Left ventricle myocardium inferior (tissue), 1 donor: ENCODE measurements at regions not wholly inside any gene's neighbourhood (a gene's known extent, or its start where the extent isn't known, plus 50 kb on each side); places are given as distances from the start of the nearest gene placed in this dataset.

Experiments
- DNase-seq: peaks from one replicate; pipeline ENCODE4 v3.0.0-alpha.2; 2020
- H3K27ac ChIP-seq: fragments of 200-600 bp; replicated peaks from 2 replicates; pipeline ENCODE4 v1.8.0; 2021
- H3K27me3 ChIP-seq: fragments of 200-600 bp; 2 replicates; pipeline ENCODE4 v1.8.0; 2021; ENCODE audit warnings: low read depth
- H3K36me3 ChIP-seq: fragments of 200-600 bp; 2 replicates; pipeline ENCODE4 v1.8.0; 2021
- H3K4me1 ChIP-seq: fragments of 200-600 bp; 2 replicates; pipeline ENCODE4 v1.8.0; 2021
- H3K4me3 ChIP-seq: fragments of 200-600 bp; 2 replicates; pipeline ENCODE4 v1.8.0; 2021; ENCODE audit warnings: mild to moderate bottlenecking, moderate library complexity
- H3K9me3 ChIP-seq: fragments of 200-600 bp; replicated peaks from 2 replicates; pipeline ENCODE4 v1.8.0; 2021
- intact Hi-C: fragments of 100-400 bp; cut with micrococcal nuclease; formaldehyde crosslinking; loops from one replicate; pipeline ENCODE4 v1.11.0; 2022
- TF ChIP-seq, protein P1 (sequence below): fragments of 200-600 bp; IDR thresholded peaks from 2 replicates; pipeline ENCODE4 v1.8.0; 2021; ENCODE audit warnings: antibody characterized with exemption, mild to moderate bottlenecking, borderline replicate concordance
- donor health status: DM: no; HTN: yes; CAD: no; lungs with severe emphysema.

GRCh38 chrX:34509394-34509793 lies 147.7 kb downstream of the TMEM47 start:
- Histone ChIP-seq H3K27me3 (no peaks in the 10 kb centered on the region), H3K4me1 (no peaks in the 10 kb centered on the region), H3K4me3 (no peak overlapping the region), H3K9me3 (peaks cover 17% of the 10 kb centered on the region), H3K36me3 (no peaks in the 10 kb centered on the region), H3K27ac (no peak overlapping the region)
- intact Hi-C loops: no loop called here
- TF ChIP-seq, protein P1, sequence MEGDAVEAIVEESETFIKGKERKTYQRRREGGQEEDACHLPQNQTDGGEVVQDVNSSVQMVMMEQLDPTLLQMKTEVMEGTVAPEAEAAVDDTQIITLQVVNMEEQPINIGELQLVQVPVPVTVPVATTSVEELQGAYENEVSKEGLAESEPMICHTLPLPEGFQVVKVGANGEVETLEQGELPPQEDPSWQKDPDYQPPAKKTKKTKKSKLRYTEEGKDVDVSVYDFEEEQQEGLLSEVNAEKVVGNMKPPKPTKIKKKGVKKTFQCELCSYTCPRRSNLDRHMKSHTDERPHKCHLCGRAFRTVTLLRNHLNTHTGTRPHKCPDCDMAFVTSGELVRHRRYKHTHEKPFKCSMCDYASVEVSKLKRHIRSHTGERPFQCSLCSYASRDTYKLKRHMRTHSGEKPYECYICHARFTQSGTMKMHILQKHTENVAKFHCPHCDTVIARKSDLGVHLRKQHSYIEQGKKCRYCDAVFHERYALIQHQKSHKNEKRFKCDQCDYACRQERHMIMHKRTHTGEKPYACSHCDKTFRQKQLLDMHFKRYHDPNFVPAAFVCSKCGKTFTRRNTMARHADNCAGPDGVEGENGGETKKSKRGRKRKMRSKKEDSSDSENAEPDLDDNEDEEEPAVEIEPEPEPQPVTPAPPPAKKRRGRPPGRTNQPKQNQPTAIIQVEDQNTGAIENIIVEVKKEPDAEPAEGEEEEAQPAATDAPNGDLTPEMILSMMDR: no peak
- DNase-seq: no peak

DNA sequence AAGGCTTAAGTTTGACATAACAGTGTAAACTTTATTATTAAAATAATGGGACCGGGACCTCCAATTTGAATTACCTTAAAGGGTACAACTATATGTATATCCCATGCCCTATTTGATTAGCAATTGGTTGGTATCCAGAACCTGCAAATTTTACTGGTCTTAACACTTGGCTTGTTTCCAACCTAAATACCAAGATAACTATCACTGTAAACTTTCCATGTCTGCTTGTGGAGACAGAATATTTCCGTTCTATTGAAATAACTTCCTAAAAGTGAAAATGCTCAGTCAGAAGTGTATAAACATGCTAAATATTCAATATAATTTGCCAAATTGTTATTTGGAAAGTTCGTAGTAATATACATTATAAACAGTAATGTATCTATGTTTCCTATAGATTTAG lies 154.0 kb downstream of the TMEM47 start:
- Histone ChIP-seq H3K4me3 (no peak overlapping the region), H3K27me3 (no peaks in the 10 kb centered on the region), H3K4me1 (no peaks in the 10 kb centered on the region), H3K27ac (no peak overlapping the region), H3K36me3 (no peaks in the 10 kb centered on the region), H3K9me3 (peaks cover 20% of the 10 kb centered on the region)
- intact Hi-C loops: no loop called here
- no peak for DNase-seq
- TF ChIP-seq, protein P1: no peak

GRCh38 chrX:34493086-34493485 lies 164.0 kb downstream of the TMEM47 start:
- Histone ChIP-seq H3K4me1 (no peaks in the 10 kb centered on the region), H3K27ac (no peak overlapping the region), H3K27me3 (no peaks in the 10 kb centered on the region), H3K36me3 (no peaks in the 10 kb centered on the region), H3K9me3 (no peaks in the 10 kb centered on the region), H3K4me3 (no peak overlapping the region)
- no peak for DNase-seq
- TF ChIP-seq, protein P1: no peak
- intact Hi-C loops: no loop called here

- Histone ChIP-seq H3K9me3 (no peaks in the 10 kb centered on the region), H3K27me3 (no peaks in the 10 kb centered on the region), H3K4me1 (no peaks in the 10 kb centered on the region), H3K27ac (no peak overlapping the region), H3K4me3 (no peak overlapping the region), H3K36me3 (no peaks in the 10 kb centered on the region)
- intact Hi-C loops: no loop called here
- DNase-seq: no peak
- TF ChIP-seq, protein P1: no peak
Measured at GRCh38 chrX:34491126-34491525, 166.0 kb downstream of the TMEM47 start.

DNA sequence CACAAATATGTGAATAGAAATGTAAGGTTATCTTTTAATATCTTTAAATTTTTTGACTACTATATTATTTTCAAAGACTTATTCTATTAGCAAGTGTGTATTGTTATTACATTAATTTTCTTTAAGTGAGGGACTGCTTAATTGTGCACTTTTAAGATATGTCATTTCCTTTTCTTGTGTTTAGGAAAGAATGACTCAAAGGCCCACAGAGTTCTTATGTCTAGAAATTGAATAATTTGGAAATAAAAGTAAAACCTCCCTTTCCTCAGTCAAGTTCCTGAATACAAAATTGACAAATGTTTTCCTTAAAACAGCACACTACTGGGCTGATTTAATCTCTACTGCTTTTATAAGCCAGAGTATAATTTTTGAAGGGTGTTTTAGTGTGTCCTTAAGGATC lies 169.7 kb downstream of the TMEM47 start:
- no peak overlapping the region for H3K4me3 ChIP-seq
- TF ChIP-seq, protein P1: no peak
- no peaks in the 10 kb centered on the region for H3K9me3 ChIP-seq
- no peak overlapping the region for H3K27ac ChIP-seq
- intact Hi-C loops: no loop called here
- no peaks in the 10 kb centered on the region for H3K27me3 ChIP-seq
- H3K4me1 ChIP-seq: no peaks in the 10 kb centered on the region
- DNase-seq: no peak
- H3K36me3 ChIP-seq: no peaks in the 10 kb centered on the region

- no peaks in the 10 kb centered on the region for H3K36me3 ChIP-seq
- TF ChIP-seq, protein P1: no peak
- no peak overlapping the region for H3K4me3 ChIP-seq
- DNase-seq: no peak
- no peak overlapping the region for H3K27ac ChIP-seq
- no peaks in the 10 kb centered on the region for H3K9me3 ChIP-seq
- intact Hi-C loops: no loop called here
- no peaks in the 10 kb centered on the region for H3K27me3 ChIP-seq
- H3K4me1 ChIP-seq: no peaks in the 10 kb centered on the region
Measured at GRCh38 chrX:34483980-34484379, 173.1 kb downstream of the TMEM47 start.
